KMS-11 (cell line): ENCODE measurements at regions not wholly inside any gene's neighbourhood (a gene's known extent, or its start where the extent isn't known, plus 50 kb on each side); places are given as distances from the start of the nearest gene placed in this dataset.

Source experiments
- H2AFZ ChIP-seq: fragments of 200-600 bp; sonication (generic); 2 replicates; pipeline ENCODE4 v1.6.1; 2016; ENCODE audit warnings: antibody characterized with exemption, mixed run types, low read depth
- H3K27ac ChIP-seq: fragments of 200-600 bp; sonication (generic); 2 replicates; pipeline ENCODE4 v1.6.1; 2016; ENCODE audit warnings: mild to moderate bottlenecking, mixed run types
- H3K27me3 ChIP-seq: fragments of 200-600 bp; sonication (generic); 2 replicates; pipeline ENCODE4 v1.6.1; 2017; ENCODE audit warnings: mild to moderate bottlenecking, low read depth, mixed run types, moderate library complexity; ENCODE audit not compliant: insufficient read depth
- H3K36me3 ChIP-seq: fragments of 200-600 bp; sonication (generic); 2 replicates; pipeline ENCODE4 v1.6.1; 2017; ENCODE audit warnings: mild to moderate bottlenecking, mixed run types; ENCODE audit not compliant: insufficient read depth
- H3K4me1 ChIP-seq: fragments of 200-600 bp; sonication (generic); 2 replicates; pipeline ENCODE4 v1.6.1; 2016; ENCODE audit warnings: mild to moderate bottlenecking, low read depth, mixed run types; ENCODE audit not compliant: poor library complexity, severe bottlenecking
- H3K4me2 ChIP-seq: fragments of 200-600 bp; sonication (generic); 2 replicates; pipeline ENCODE4 v1.7.0; 2016; ENCODE audit warnings: mild to moderate bottlenecking, mixed run types
- H3K4me3 ChIP-seq: fragments of 200-600 bp; sonication (generic); IDR thresholded peaks from 2 replicates; pipeline ENCODE4 v1.6.1; 2017; ENCODE audit warnings: low read depth, low read length, mixed read lengths; ENCODE audit not compliant: insufficient read depth
- H3K79me2 ChIP-seq: fragments of 200-600 bp; sonication (generic); 2 replicates; pipeline ENCODE4 v1.6.1; 2016; ENCODE audit warnings: low read depth, mixed run types; ENCODE audit not compliant: insufficient read depth
- H3K9ac ChIP-seq: fragments of 200-600 bp; sonication (generic); 2 replicates; pipeline ENCODE4 v1.6.1; 2016; ENCODE audit warnings: mild to moderate bottlenecking, mixed run types
- H4K20me1 ChIP-seq: fragments of 200-600 bp; sonication (generic); 2 replicates; pipeline ENCODE4 v1.6.1; 2016; ENCODE audit warnings: mild to moderate bottlenecking, mixed run types; ENCODE audit not compliant: insufficient read depth
- CTCF ChIP-seq: fragments of 200-600 bp; sonication (generic); conservative IDR thresholded peaks from 2 replicates; pipeline ENCODE4 v1.6.1; 2017; ENCODE audit warnings: low read depth, mild to moderate bottlenecking, antibody characterized with exemption, low read length, moderate library complexity, mixed read lengths

- Histone ChIP-seq H3K4me1 (no peaks in the 10 kb centered on the region), H3K36me3 (no peaks in the 10 kb centered on the region), H3K27ac (no peak overlapping the region), H3K79me2 (no peaks in the 10 kb centered on the region), H2AFZ (no peak overlapping the region), H3K27me3 (no peaks in the 10 kb centered on the region), H3K4me3 (no peak overlapping the region), H3K9ac (no peak overlapping the region), H4K20me1 (no peaks in the 10 kb centered on the region), H3K4me2 (no peak overlapping the region)
- TF ChIP-seq CTCF: no peak
Measured at GRCh38 chr4:29033703-29034102, 1686.5 kb upstream of the PCDH7 start.

GRCh38 chr4:29037501-29037900, 1682.7 kb upstream of the PCDH7 start:
- no peak overlapping the region for H3K9ac ChIP-seq
- H3K27ac ChIP-seq: no peak overlapping the region
- H3K27me3 ChIP-seq: no peaks in the 10 kb centered on the region
- no peaks in the 10 kb centered on the region for H3K4me1 ChIP-seq
- no peaks in the 10 kb centered on the region for H4K20me1 ChIP-seq
- H2AFZ ChIP-seq: no peak overlapping the region
- H3K4me3 ChIP-seq: no peak overlapping the region
- no peak overlapping the region for H3K4me2 ChIP-seq
- no peaks in the 10 kb centered on the region for H3K36me3 ChIP-seq
- no peaks in the 10 kb centered on the region for H3K79me2 ChIP-seq
- no peak for TF ChIP-seq CTCF

- no peak for TF ChIP-seq CTCF
- Histone ChIP-seq H3K4me3 (no peak overlapping the region), H3K4me1 (no peaks in the 10 kb centered on the region), H4K20me1 (no peaks in the 10 kb centered on the region), H3K4me2 (no peak overlapping the region), H3K27ac (no peak overlapping the region), H2AFZ (no peak overlapping the region), H3K36me3 (no peaks in the 10 kb centered on the region), H3K79me2 (no peaks in the 10 kb centered on the region), H3K27me3 (no peaks in the 10 kb centered on the region), H3K9ac (no peak overlapping the region)
Measured at GRCh38 chr4:29043411-29043810, 1676.8 kb upstream of the PCDH7 start.

GRCh38 chr4:29046186-29046585, 1674.0 kb upstream of the PCDH7 start:
- no peak overlapping the region for H2AFZ ChIP-seq
- no peak for TF ChIP-seq CTCF
- no peak overlapping the region for H3K9ac ChIP-seq
- no peak overlapping the region for H3K4me3 ChIP-seq
- H3K4me1 ChIP-seq: no peaks in the 10 kb centered on the region
- H3K27me3 ChIP-seq: no peaks in the 10 kb centered on the region
- H3K79me2 ChIP-seq: no peaks in the 10 kb centered on the region
- no peak overlapping the region for H3K4me2 ChIP-seq
- H3K36me3 ChIP-seq: no peaks in the 10 kb centered on the region
- no peak overlapping the region for H3K27ac ChIP-seq
- no peaks in the 10 kb centered on the region for H4K20me1 ChIP-seq

GRCh38 chr4:29046781-29047180, 1673.4 kb upstream of the PCDH7 start:
- no peaks in the 10 kb centered on the region for H3K4me1 ChIP-seq
- H3K36me3 ChIP-seq: no peaks in the 10 kb centered on the region
- no peaks in the 10 kb centered on the region for H3K79me2 ChIP-seq
- no peaks in the 10 kb centered on the region for H4K20me1 ChIP-seq
- H3K9ac ChIP-seq: no peak overlapping the region
- H2AFZ ChIP-seq: no peak overlapping the region
- H3K27me3 ChIP-seq: no peaks in the 10 kb centered on the region
- no peak overlapping the region for H3K4me2 ChIP-seq
- TF ChIP-seq CTCF: no peak
- H3K4me3 ChIP-seq: no peak overlapping the region
- H3K27ac ChIP-seq: no peak overlapping the region
